ENCODE measurements at regions not wholly inside any gene's neighbourhood (a gene's known extent, or its start where the extent isn't known, plus 50 kb on each side); places are given as distances from the start of the nearest gene placed in this dataset.
"Not testable (repeated sequence)": the region's sequence is repeated elsewhere in the genome, so short reads cannot be mapped to it uniquely, and the experiment has no call there.

- DNase-seq = not testable (repeated sequence)
These were observed 128.5 kb downstream of the ART5 start for GRCh38 chr11:3513311-3513710.

- DNase-seq = not testable (repeated sequence)
These were observed 129.0 kb downstream of the ART5 start for GRCh38 chr11:3512751-3513150.

- not testable (repeated sequence) for DNase-seq
These were observed 129.6 kb downstream of the ART5 start for GRCh38 chr11:3512133-3512703.

DNA sequence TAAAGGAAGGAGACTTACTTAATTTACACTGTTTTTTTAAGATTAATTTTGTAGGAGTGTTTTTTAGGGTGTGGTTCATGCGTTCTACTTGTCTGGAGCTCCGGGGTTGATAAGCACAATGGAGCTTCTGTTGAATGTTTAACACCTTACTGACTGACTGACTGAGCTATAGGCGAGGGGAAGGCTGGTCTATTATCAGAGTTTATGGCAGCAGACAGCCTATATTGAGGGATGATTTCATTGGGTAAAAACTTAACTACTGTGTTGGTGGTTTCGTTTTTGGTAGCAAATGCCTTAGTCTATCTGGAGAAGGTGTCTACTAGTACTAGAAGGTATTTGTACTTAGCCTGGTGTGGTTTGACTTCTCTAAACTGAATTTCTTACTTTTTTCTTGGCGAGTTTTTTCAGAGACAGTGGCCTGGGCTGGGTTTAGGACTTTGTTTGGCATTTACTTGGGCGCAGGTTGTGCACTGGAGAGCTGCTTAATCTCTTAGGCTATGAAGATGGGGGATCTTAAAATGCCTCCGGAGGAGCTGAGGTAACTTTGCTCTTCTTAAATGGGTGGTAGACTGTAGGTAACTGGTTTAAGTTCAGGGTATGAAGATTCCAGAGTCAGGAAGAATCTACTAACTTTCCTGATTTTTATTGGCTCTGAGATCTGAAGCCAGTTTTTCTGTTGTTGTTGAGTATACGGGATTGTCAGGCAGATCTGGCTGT is 130.2 kb downstream of the ART5 start:
- DNase-seq = not testable (repeated sequence)

- DNase-seq = not testable (repeated sequence)
These were observed 130.6 kb upstream of the ZNF195 start for GRCh38 chr11:3509563-3509962.

- not testable (repeated sequence) for DNase-seq
These were observed 120.3 kb upstream of the ZNF195 start for GRCh38 chr11:3499198-3499597.

GRCh38 chr11:3498356-3498755 is 119.4 kb upstream of the ZNF195 start:
- not testable (repeated sequence) for DNase-seq

DNA sequence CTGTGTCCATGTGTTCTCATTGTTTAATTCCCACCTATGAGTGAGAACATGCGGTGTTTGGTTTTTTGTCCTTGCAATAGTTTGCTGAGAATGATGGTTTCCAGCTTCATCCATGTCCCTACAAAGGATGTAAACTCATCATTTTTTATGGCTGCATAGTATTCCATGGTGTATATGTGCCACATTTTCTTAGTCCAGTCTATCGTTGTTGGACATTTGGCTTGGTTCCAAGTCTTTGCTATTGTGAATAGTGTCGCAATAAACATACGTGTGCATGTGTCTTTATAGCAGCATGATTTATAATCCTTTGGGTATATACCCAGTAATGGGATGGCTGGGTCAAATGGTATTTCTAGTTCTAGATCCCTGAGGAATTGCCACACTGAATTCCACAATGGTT is 114.2 kb upstream of the ZNF195 start:
- DNase-seq = not testable (repeated sequence)

DNA sequence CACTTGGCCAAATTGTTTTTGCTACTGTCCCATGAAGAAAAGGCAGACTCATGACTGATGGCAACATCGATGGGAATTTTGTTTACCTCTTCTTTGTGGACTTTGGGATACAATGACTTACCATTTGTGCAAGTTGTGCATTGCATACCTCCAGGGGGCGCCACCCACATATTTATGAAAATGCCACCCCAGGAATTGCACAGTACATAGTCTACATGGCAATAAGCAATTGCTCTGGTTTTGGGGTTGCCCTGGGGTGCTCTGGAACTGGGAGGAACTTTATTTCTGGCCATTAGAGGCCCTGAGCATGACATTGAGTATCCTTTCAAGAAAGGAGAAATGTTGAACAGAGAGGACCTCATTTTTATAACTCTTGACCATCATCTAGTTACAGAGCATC is 109.1 kb upstream of the ZNF195 start:
- DNase-seq = not testable (repeated sequence)

- DNase-seq = not testable (repeated sequence)
These were observed 106.8 kb upstream of the ZNF195 start for GRCh38 chr11:3485737-3486136.

- not testable (repeated sequence) for DNase-seq
These were observed 98.3 kb upstream of the ZNF195 start for GRCh38 chr11:3476937-3477885.

DNA sequence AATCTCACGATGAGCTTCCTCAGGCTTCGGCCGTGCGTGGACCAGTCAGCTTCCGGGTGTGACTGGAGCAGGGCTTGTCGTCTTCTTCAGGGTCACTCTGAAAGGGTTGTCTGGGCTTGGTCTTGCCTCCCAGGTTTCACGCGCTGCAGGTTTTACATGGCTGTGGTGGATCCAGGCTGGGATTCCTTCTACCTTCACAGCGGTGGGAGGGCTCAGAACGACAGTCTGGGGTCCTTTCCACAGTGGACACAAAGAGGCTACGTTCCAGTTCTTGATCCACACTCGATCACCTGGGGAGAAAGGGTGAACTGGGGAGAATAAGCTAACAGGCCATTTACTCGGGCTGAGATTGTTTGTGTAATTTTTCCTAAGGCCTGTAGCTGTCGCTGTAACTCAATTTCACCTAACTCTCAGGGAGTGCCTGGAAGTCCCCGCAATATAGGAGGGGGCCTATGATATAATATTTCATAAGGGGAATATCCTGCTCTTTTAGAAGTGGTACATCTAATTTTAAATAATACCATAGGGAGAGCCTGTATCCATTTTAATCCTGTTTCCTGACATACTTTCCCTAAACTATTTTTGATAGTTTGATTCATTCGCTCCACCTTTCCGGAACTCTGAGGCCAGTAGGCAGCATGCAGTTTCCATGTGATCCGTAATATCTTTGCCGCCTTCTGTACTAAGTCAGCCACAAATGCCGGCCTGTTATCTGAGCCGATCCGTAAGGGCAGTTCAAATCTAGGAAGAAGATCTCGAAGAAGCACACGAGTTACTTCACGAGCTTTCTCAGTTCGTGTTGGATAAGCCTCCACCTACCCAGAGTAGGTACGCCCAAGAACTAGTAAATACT is 97.4 kb upstream of the ZNF195 start:
- not testable (repeated sequence) for DNase-seq

GRCh38 chr11:3468963-3469362 is 90.0 kb upstream of the ZNF195 start:
- not testable (repeated sequence) for DNase-seq

DNA sequence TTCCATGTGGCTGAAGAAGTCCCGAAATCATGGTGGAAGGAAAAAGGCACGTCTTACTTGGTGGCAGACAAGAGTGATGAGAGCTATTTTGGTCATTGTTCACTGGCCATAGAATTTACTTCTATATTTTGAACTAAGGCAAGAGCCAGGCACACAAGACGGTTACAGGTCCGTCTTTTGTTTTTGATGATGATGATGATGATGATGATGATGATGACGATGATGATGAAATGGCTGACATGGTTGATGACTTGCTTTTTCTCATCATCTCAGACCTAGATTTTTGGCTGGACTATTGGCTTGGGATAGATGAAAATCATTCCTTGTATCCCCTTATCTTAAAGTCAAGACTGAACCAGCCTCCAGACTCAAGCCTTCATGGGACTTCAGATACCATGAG is 88.7 kb upstream of the ZNF195 start:
- not testable (repeated sequence) for DNase-seq

DNA sequence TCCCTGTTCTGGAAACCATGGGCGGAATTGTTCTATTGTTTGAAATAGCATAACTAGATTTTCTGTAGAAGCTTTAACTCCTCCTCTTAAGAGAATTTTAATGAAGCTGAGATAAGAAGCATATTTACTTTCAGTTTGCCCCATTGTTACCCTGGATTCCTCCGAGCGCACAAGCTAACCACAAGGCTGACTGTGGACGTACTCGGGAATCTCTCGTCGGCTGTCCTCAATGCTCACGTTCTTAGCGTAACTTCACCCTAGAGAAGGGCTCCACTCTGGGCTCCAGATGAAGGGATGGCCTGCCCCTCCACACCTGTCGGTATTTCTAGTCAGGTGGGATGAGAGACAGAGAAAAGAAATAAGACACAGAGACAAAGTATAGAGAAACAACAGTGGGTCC is 76.7 kb upstream of the ZNF195 start:
- DNase-seq = not testable (repeated sequence)

DNA sequence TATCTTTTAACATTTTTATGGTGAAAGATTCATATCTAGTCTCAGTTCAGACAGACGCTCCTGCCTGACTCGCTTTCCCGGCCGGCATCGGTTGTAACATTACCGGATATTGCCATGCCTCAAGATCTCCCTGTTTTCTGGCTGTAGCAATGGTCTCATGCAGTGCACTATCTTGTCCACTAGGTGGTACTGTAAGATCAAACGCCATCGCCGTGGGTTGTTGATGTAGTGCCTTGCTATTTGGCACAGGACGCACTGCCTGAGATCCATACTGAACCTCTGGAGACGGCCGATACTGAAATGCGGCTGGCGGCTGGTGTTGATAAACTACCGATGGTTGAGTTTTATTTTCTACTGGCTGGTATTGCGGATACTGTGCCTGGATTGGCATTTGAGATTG is 75.9 kb upstream of the ZNF195 start:
- peak; percentile 8 to 42 for DNase-seq

GRCh38 chr11:3453596-3454256 is 74.8 kb upstream of the ZNF195 start:
- DNase-seq = not testable (repeated sequence)

GRCh38 chr11:3450822-3451221 is 71.9 kb upstream of the ZNF195 start:
- DNase-seq = not testable (repeated sequence)

- DNase-seq = not testable (repeated sequence)
These were observed 66.6 kb upstream of the ZNF195 start for GRCh38 chr11:3445535-3445934.

DNA sequence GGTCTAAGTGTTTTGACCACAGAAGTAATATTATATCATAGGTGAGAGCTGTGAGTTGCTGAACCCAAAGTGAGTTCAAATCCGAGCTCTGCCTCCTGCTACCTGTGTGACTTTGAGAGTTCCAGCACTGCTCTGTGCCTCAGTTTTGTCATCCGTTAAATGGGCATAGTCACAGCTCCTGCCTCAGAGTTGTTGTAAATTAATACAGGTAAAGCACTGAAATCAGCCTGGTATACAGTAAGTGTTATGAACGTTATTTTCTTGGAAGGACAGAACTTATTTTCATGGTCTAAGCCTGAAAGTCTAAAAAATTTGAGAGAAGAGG is 65.4 kb upstream of the ZNF195 start:
- DNase-seq = not testable (repeated sequence)

DNA sequence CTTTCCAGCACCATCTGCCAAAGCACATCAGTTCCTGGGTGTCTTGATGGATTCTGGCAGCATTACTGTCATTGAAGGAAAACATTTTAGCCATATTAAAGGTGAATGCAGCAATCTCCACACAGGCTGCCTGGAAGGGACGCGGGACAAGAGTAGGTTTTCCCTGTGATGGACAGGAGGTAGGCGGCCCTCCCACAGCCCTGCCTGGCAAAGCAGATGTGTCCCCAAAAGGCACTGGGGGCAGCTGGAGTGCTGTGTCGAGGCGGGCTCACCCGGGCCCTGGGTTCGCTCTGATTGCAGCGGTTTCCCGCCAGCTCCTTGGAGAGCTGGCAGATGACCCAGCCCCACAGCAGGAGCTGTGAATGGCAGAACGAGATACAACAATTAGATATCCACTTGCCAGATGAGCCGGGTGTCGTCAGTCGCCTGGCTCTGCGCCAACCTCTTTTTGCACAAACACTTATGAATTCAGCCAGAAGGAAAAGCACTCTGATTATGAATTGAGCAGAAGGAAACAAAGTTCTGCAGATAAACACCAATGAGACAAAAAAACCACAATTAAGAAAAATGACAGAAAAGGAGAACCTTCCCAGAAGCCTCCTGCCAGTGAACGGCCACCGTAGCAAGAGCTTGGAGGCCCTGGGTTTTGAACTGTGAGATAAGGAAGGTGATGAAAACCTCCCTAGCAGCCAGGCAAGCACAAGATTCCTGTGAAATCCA is 64.9 kb upstream of the ZNF195 start:
- DNase-seq = not testable (repeated sequence)
